ENCODE measurements at regions not wholly inside any gene's neighbourhood (a gene's known extent, or its start where the extent isn't known, plus 50 kb on each side); places are given as distances from the start of the nearest gene placed in this dataset.
"Not testable (repeated sequence)": the region's sequence is repeated elsewhere in the genome, so short reads cannot be mapped to it uniquely, and the experiment has no call there.

GRCh38 chr1:177464686-177465085 is 293.9 kb downstream of the BRINP2 start:
- no peak for DNase-seq

- no peak for DNase-seq
Measured at GRCh38 chr1:177451191-177451590, 280.4 kb downstream of the BRINP2 start.

- no peak for DNase-seq
Measured at GRCh38 chr1:177448652-177449357, 278.0 kb downstream of the BRINP2 start.

GRCh38 chr1:177448036-177448615 is 277.4 kb downstream of the BRINP2 start:
- no peak for DNase-seq

- no peak for DNase-seq
Measured at GRCh38 chr1:177444997-177445746, 274.4 kb downstream of the BRINP2 start.

GRCh38 chr1:177443003-177443402 is 272.2 kb downstream of the BRINP2 start:
- DNase-seq, result no peak

GRCh38 chr1:177442584-177442983 is 271.8 kb downstream of the BRINP2 start:
- DNase-seq, result no peak

GRCh38 chr1:177441281-177441680 is 270.5 kb downstream of the BRINP2 start:
- no peak for DNase-seq

GRCh38 chr1:177440821-177441220 is 270.1 kb downstream of the BRINP2 start:
- no peak for DNase-seq

GRCh38 chr1:177439301-177439700 is 268.5 kb downstream of the BRINP2 start:
- DNase-seq, result no peak

GRCh38 chr1:177435364-177435763 is 264.6 kb downstream of the BRINP2 start:
- no peak for DNase-seq

GRCh38 chr1:177432897-177433296 is 262.1 kb downstream of the BRINP2 start:
- no peak for DNase-seq

- no peak for DNase-seq
Measured at GRCh38 chr1:177431123-177431522, 260.4 kb downstream of the BRINP2 start.

GRCh38 chr1:177429234-177429633 is 258.5 kb downstream of the BRINP2 start:
- no peak for DNase-seq

GRCh38 chr1:177427811-177428210 is 257.1 kb downstream of the BRINP2 start:
- no peak for DNase-seq

GRCh38 chr1:177426497-177426896 is 255.7 kb downstream of the BRINP2 start:
- DNase-seq, result no peak

GRCh38 chr1:177425199-177425598 is 254.4 kb downstream of the BRINP2 start:
- DNase-seq, result no peak

- DNase-seq, result no peak
Measured at GRCh38 chr1:177424744-177425143, 254.0 kb downstream of the BRINP2 start.

- DNase-seq, result no peak
Measured at GRCh38 chr1:177423090-177423489, 252.3 kb downstream of the BRINP2 start.

- DNase-seq, result no peak
Measured at GRCh38 chr1:177413982-177414596, 243.3 kb downstream of the BRINP2 start.

- no peak for DNase-seq
Measured at GRCh38 chr1:177411381-177411780, 240.6 kb downstream of the BRINP2 start.

- no peak for DNase-seq
Measured at GRCh38 chr1:177410179-177410766, 239.5 kb downstream of the BRINP2 start.

GRCh38 chr1:177406323-177406722 is 235.6 kb downstream of the BRINP2 start:
- DNase-seq, result not testable (repeated sequence)

All from MV-4-11 (cell line).